H9 (cell line): ENCODE measurements at regions not wholly inside any gene's neighbourhood (a gene's known extent, or its start where the extent isn't known, plus 50 kb on each side); places are given as distances from the start of the nearest gene placed in this dataset.

Source experiments
- DNase-seq: peaks from one replicate; pipeline ENCODE4 v3.0.0-alpha.2; 2017
- H2AFZ ChIP-seq: one replicate; pipeline ENCODE4 v1.6.1; 2013; ENCODE audit warnings: mild to moderate bottlenecking, low read length, control low read depth, moderate library complexity
- H2AK5ac ChIP-seq: 2 replicates; pipeline ENCODE4 v1.6.1; 2013; ENCODE audit warnings: low read length, control low read depth, mixed read lengths; ENCODE audit not compliant: insufficient read length
- H2BK120ac ChIP-seq: one replicate; pipeline ENCODE4 v1.6.1; 2013; ENCODE audit warnings: low read depth, mild to moderate bottlenecking, low read length, control low read depth, inconsistent platforms; ENCODE audit not compliant: poor library complexity, severe bottlenecking
- H2BK12ac ChIP-seq: 2 replicates; pipeline ENCODE4 v1.6.1; 2013; ENCODE audit warnings: low read length, control low read depth, mixed read lengths, low read depth; ENCODE audit not compliant: insufficient read length
- H2BK15ac ChIP-seq: 2 replicates; pipeline ENCODE4 v1.6.1; 2013; ENCODE audit warnings: low read depth, low read length, control low read depth
- H2BK20ac ChIP-seq: one replicate; pipeline ENCODE4 v1.6.1; 2013; ENCODE audit warnings: low read depth, mild to moderate bottlenecking, low read length, control low read depth, inconsistent platforms; ENCODE audit not compliant: poor library complexity, severe bottlenecking
- H2BK5ac ChIP-seq: 2 replicates; pipeline ENCODE4 v1.6.1; 2013; ENCODE audit warnings: low read length, control low read depth, mixed read lengths; ENCODE audit not compliant: insufficient read length
- H3K14ac ChIP-seq: 2 replicates; pipeline ENCODE4 v1.6.1; 2013; ENCODE audit warnings: low read length, control low read depth; ENCODE audit not compliant: insufficient read depth
- H3K18ac ChIP-seq: 2 replicates; pipeline ENCODE4 v1.6.1; 2013; ENCODE audit warnings: low read depth, mild to moderate bottlenecking, mixed read lengths, low read length, control low read depth; ENCODE audit not compliant: insufficient read length
- H3K23ac ChIP-seq: 2 replicates; pipeline ENCODE4 v1.6.1; 2013; ENCODE audit warnings: low read length, control low read depth, mixed read lengths, low read depth; ENCODE audit not compliant: insufficient read length
- H3K23me2 ChIP-seq: 2 replicates; pipeline ENCODE4 v1.6.1; 2013; ENCODE audit warnings: low read depth, mild to moderate bottlenecking, mixed read lengths, low read length, control low read depth; ENCODE audit not compliant: insufficient read length, poor library complexity, severe bottlenecking
- H3K27ac ChIP-seq: 2 replicates; pipeline ENCODE4 v1.5.1; 2013; ENCODE audit warnings: low read length, control low read depth, mixed read lengths, low read depth; ENCODE audit not compliant: insufficient read length
- H3K27me3 ChIP-seq: 2 replicates; pipeline ENCODE4 v1.6.1; 2013; ENCODE audit warnings: low read length, control low read depth, inconsistent platforms; ENCODE audit not compliant: insufficient read depth
- H3K4ac ChIP-seq: 2 replicates; pipeline ENCODE4 v1.6.1; 2013; ENCODE audit warnings: low read depth, mild to moderate bottlenecking, control low read depth, inconsistent platforms, low read length, moderate library complexity
- H3K4me1 ChIP-seq: 2 replicates; pipeline ENCODE4 v1.6.1; 2013; ENCODE audit warnings: low read length, control low read depth, inconsistent platforms; ENCODE audit not compliant: insufficient read depth
- H3K4me2 ChIP-seq: 2 replicates; pipeline ENCODE4 v1.6.1; 2013; ENCODE audit warnings: low read length, control low read depth, mixed read lengths; ENCODE audit not compliant: insufficient read length, insufficient read depth
- H3K56ac ChIP-seq: 2 replicates; pipeline ENCODE4 v1.6.1; 2013; ENCODE audit warnings: low read depth, mild to moderate bottlenecking, mixed read lengths, low read length, control low read depth; ENCODE audit not compliant: insufficient read length
- H3K79me1 ChIP-seq: 2 replicates; pipeline ENCODE4 v1.6.1; 2013; ENCODE audit warnings: low read depth, mild to moderate bottlenecking, moderate library complexity, low read length, control low read depth, inconsistent platforms; ENCODE audit not compliant: insufficient read depth, poor library complexity, severe bottlenecking
- H3K79me2 ChIP-seq: 2 replicates; pipeline ENCODE4 v1.6.1; 2013; ENCODE audit warnings: low read length, control low read depth, inconsistent platforms; ENCODE audit not compliant: insufficient read depth
- H3K9ac ChIP-seq: 2 replicates; pipeline ENCODE4 v1.6.1; 2013; ENCODE audit warnings: low read length, control low read depth, mixed read lengths; ENCODE audit not compliant: insufficient read length; ENCODE audit errors: extremely low read depth
- H3K9me3 ChIP-seq: one replicate; pipeline ENCODE4 v1.6.1; 2013; ENCODE audit warnings: low read depth, low read length, inconsistent platforms; ENCODE audit not compliant: control insufficient read depth
- H3T11ph ChIP-seq: one replicate; pipeline ENCODE4 v1.6.1; 2013; ENCODE audit warnings: mild to moderate bottlenecking, low read length, control low read depth, inconsistent platforms
- H4K20me1 ChIP-seq: one replicate; pipeline ENCODE4 v1.6.1; 2013; ENCODE audit not compliant: control insufficient read depth, insufficient read length, insufficient read depth
- H4K5ac ChIP-seq: 2 replicates; pipeline ENCODE4 v1.6.1; 2013; ENCODE audit warnings: low read depth, mild to moderate bottlenecking, mixed read lengths, low read length, control low read depth; ENCODE audit not compliant: insufficient read length
- H4K8ac ChIP-seq: replicated peaks from 2 replicates; pipeline ENCODE4 v1.6.1; 2013; ENCODE audit warnings: low read length, control low read depth, mixed read lengths, low read depth; ENCODE audit not compliant: insufficient read length
- H4K91ac ChIP-seq: 2 replicates; pipeline ENCODE4 v1.6.1; 2013; ENCODE audit warnings: low read depth, mild to moderate bottlenecking, moderate library complexity, mixed read lengths, low read length, control low read depth; ENCODE audit not compliant: insufficient read length
- H3K27ac Mint-ChIP-seq, 3 experiments: 2 replicates in 2 of 3; 3 replicates in 1 of 3; pipeline ENCODE4 v1.8.0; 2020 to 2021; ENCODE audit warnings: mixed read lengths in 3 of 3, mild to moderate bottlenecking in 1 of 3, moderate library complexity in 1 of 3
- H3K27me3 Mint-ChIP-seq: 2 replicates; pipeline ENCODE4 v1.8.0; 2021; ENCODE audit warnings: low read depth, mild to moderate bottlenecking, moderate library complexity, mixed read lengths
- H3K36me3 Mint-ChIP-seq, 3 experiments: 2 replicates in 2 of 3; 3 replicates in 1 of 3; pipeline ENCODE4 v1.8.0; 2020 to 2021; ENCODE audit warnings: low read depth in 3 of 3, mixed read lengths in 3 of 3; ENCODE audit not compliant: insufficient read depth in 1 of 3
- H3K4me1 Mint-ChIP-seq, 2 experiments: 2 replicates each; pipeline ENCODE4 v1.8.0; 2020; ENCODE audit warnings: mixed read lengths in 2 of 2
- H3K4me3 Mint-ChIP-seq, 2 experiments: 2 replicates in 1 of 2; 3 replicates in 1 of 2; pipeline ENCODE4 v1.8.0; 2020 to 2021; ENCODE audit warnings: mild to moderate bottlenecking in 2 of 2, mixed read lengths in 2 of 2, moderate library complexity in 1 of 2
- H3K9me3 Mint-ChIP-seq, 2 experiments: 2 replicates in 1 of 2; 3 replicates in 1 of 2; pipeline ENCODE4 v1.8.0; 2020; ENCODE audit warnings: mild to moderate bottlenecking in 2 of 2, mixed read lengths in 2 of 2, moderate library complexity in 1 of 2
- WGBS: extraction: QIAGEN DNeasy Blood & Tissue Kit; methylation state at CpG from one replicate; pipeline ENCODE4 v1.1.7; 2013; ENCODE audit warnings: missing lambda C conversion rate, low lambda C conversion rate, mixed read lengths; ENCODE audit not compliant: insufficient read length; ENCODE audit errors: extremely low coverage; 5-methylcytosine and 5-hydroxymethylcytosine counted together
- TF ChIP-seq, protein P1 (sequence below): fragments of 200-600 bp; sonication (generic); conservative IDR thresholded peaks from 3 replicates; pipeline ENCODE4 v1.8.0; 2021; ENCODE audit warnings: antibody characterized with exemption, mild to moderate bottlenecking

DNA sequence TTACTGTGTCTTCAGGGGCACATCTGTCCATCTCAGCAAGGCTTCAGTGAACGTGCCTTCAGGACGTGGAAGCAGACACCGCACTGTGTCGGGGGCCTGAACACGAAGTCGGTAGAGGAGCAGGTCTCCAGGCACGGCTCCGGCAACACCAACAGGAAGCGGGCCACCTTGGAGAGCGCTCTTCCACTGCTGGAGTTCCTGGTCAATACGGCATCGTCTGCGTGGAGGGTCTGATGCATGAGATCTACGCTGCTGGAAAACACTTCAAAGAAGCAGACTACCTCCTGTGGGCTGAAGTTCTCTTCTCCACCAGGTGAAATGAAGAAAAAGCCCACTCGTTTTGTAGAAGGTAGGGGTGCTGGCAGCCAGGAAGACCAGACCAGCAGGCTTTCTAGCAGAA is 69.3 kb upstream of the SLCO4A1 start:
- TF ChIP-seq, protein P1, sequence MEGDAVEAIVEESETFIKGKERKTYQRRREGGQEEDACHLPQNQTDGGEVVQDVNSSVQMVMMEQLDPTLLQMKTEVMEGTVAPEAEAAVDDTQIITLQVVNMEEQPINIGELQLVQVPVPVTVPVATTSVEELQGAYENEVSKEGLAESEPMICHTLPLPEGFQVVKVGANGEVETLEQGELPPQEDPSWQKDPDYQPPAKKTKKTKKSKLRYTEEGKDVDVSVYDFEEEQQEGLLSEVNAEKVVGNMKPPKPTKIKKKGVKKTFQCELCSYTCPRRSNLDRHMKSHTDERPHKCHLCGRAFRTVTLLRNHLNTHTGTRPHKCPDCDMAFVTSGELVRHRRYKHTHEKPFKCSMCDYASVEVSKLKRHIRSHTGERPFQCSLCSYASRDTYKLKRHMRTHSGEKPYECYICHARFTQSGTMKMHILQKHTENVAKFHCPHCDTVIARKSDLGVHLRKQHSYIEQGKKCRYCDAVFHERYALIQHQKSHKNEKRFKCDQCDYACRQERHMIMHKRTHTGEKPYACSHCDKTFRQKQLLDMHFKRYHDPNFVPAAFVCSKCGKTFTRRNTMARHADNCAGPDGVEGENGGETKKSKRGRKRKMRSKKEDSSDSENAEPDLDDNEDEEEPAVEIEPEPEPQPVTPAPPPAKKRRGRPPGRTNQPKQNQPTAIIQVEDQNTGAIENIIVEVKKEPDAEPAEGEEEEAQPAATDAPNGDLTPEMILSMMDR = no peak

More for the DNA sequence above, 69.3 kb upstream of the SLCO4A1 start:
- Histone ChIP-seq H2BK120ac (no peak overlapping the region), H3K4me1 (no peaks in the 10 kb centered on the region), H3K27ac (no peak overlapping the region), H3K4me2 (no peak overlapping the region), H2AK5ac (no peak overlapping the region), H4K20me1 (peaks cover 6% of the 10 kb centered on the region), H3K23me2 (no peaks in the 10 kb centered on the region), H3T11ph (no peak overlapping the region), H3K23ac (no peak overlapping the region), H2AFZ (no peak overlapping the region), H2BK20ac (no peak overlapping the region), H2BK15ac (no peak overlapping the region), H3K4ac (no peak overlapping the region), H3K79me2 (no peaks in the 10 kb centered on the region), H2BK5ac (no peak overlapping the region), H4K91ac (no peak overlapping the region), H2BK12ac (no peak overlapping the region), H3K27me3 (no peaks in the 10 kb centered on the region; the same call in 1 of the 2 replicates), H3K14ac (no peak overlapping the region), H3K18ac (no peak overlapping the region), H3K9ac (no peak overlapping the region), H4K5ac (no peak overlapping the region), H3K9me3 (no peaks in the 10 kb centered on the region), H3K56ac (no peak overlapping the region), H3K79me1 (no peaks in the 10 kb centered on the region), H4K8ac (no peak overlapping the region)
- Mint-ChIP-seq H3K27ac (no peak overlapping the region), H3K4me1 (peaks cover 4 to 17% of the 10 kb centered on the region in 2 experiments; a peak in 3 of 4 replicates), H3K4me3 (no peak overlapping the region), H3K36me3 (peaks cover 0 to 3% (median 3%) of the 10 kb centered on the region in 3 experiments; a peak in 4 of 7 replicates), H3K27me3 (peaks cover 17% of the 10 kb centered on the region), H3K9me3 (peaks cover 4 to 10% of the 10 kb centered on the region in 2 experiments; a peak in 3 of 5 replicates)
- DNase-seq = no peak
- no CpG with 5 or more reads among the region's 15 CpGs for WGBS
